Neural cell (in vitro differentiated cells): ENCODE measurements at regions not wholly inside any gene's neighbourhood (a gene's known extent, or its start where the extent isn't known, plus 50 kb on each side); places are given as distances from the start of the nearest gene placed in this dataset.
"Not testable (repeated sequence)": the region's sequence is repeated elsewhere in the genome, so short reads cannot be mapped to it uniquely, and the experiment has no call there.

ENCODE experiments used
- H2AFZ ChIP-seq: fragments of 200-600, 300-800 bp; sonication (generic), shearing (Covaris generic); 2 replicates; pipeline ENCODE4 v1.6.0; 2014; ENCODE audit warnings: low read depth, mild to moderate bottlenecking, antibody characterized with exemption, low read length, moderate library complexity
- H3F3A ChIP-seq: fragments of 200-600 bp; shearing (Covaris generic); 2 replicates; pipeline ENCODE4 v1.6.1; 2016; ENCODE audit warnings: mild to moderate bottlenecking, moderate library complexity, mixed read lengths, antibody characterized with exemption, low read length; ENCODE audit not compliant: insufficient read depth, poor library complexity, severe bottlenecking
- H3K27ac ChIP-seq: fragments of 200-600, 300-800 bp; sonication (generic), shearing (Covaris generic); 2 replicates; pipeline ENCODE4 v1.5.1; 2014; ENCODE audit warnings: mild to moderate bottlenecking, low read length, moderate library complexity
- H3K27me3 ChIP-seq: fragments of 300-800, 200-600 bp; sonication (generic), shearing (Covaris generic); 2 replicates; pipeline ENCODE4 v1.6.0; 2014; ENCODE audit warnings: mild to moderate bottlenecking, low read depth, low read length, moderate library complexity; ENCODE audit not compliant: insufficient read depth
- H3K36me3 ChIP-seq: fragments of 300-800, 200-600 bp; sonication (generic), shearing (Covaris generic); 2 replicates; pipeline ENCODE4 v1.5.1; 2014; ENCODE audit warnings: mild to moderate bottlenecking, antibody characterized with exemption, low read length, moderate library complexity; ENCODE audit not compliant: insufficient read depth
- H3K4me2 ChIP-seq: fragments of 300-800, 200-600 bp; sonication (generic), shearing (Covaris generic); 2 replicates; pipeline ENCODE4 v1.6.0; 2014; ENCODE audit warnings: mild to moderate bottlenecking, low read length
- H3K4me3 ChIP-seq: fragments of 300-800, 200-600 bp; sonication (generic), shearing (Covaris generic); 2 replicates; pipeline ENCODE4 v1.5.1; 2014; ENCODE audit warnings: mild to moderate bottlenecking, low read length, moderate library complexity
- H3K79me2 ChIP-seq: fragments of 200-600 bp; shearing (Covaris generic); replicated peaks from 2 replicates; pipeline ENCODE4 v1.6.0; 2014; ENCODE audit warnings: mild to moderate bottlenecking, low read length, moderate library complexity; ENCODE audit not compliant: insufficient read depth
- H3K9ac ChIP-seq: fragments of 300-800, 200-600 bp; sonication (generic), shearing (Covaris generic); 2 replicates; pipeline ENCODE4 v1.6.1; 2016; ENCODE audit warnings: mild to moderate bottlenecking, low read length, mixed read lengths
- H3K9me2 ChIP-seq: fragments of 200-600 bp; shearing (Covaris generic); 2 replicates; pipeline ENCODE4 v1.6.1; 2016; ENCODE audit warnings: mild to moderate bottlenecking, low read length, mixed read lengths; ENCODE audit not compliant: insufficient read depth
- H3K9me3 ChIP-seq: fragments of 200-600, 300-800 bp; sonication (generic), shearing (Covaris generic); 2 replicates; pipeline ENCODE4 v1.6.1; 2016; ENCODE audit warnings: mild to moderate bottlenecking, mixed run types, low read length, moderate library complexity, mixed read lengths
- H4K20me1 ChIP-seq: fragments of 200-600 bp; shearing (Covaris generic); 2 replicates; pipeline ENCODE4 v1.6.1; 2016; ENCODE audit warnings: mild to moderate bottlenecking, mixed run types; ENCODE audit not compliant: insufficient read depth
- CTCF ChIP-seq: fragments of 450-650 bp; IDR thresholded peaks from 2 replicates; pipeline ENCODE4 v1.5.1; 2014; ENCODE audit warnings: antibody characterized with exemption, mild to moderate bottlenecking, moderate library complexity; ENCODE audit not compliant: poor library complexity, severe bottlenecking
- EP300 ChIP-seq: fragments of 450-650 bp; conservative IDR thresholded peaks from 2 replicates; pipeline ENCODE4 v1.6.1; 2014; ENCODE audit warnings: antibody characterized with exemption, mild to moderate bottlenecking, moderate library complexity; ENCODE audit not compliant: poor library complexity, severe bottlenecking
- EZH2 ChIP-seq: fragments of 200-600, 300-800 bp; shearing (Covaris generic), sonication (generic); IDR thresholded peaks from 2 replicates; pipeline ENCODE4 v1.6.1; 2014; ENCODE audit warnings: antibody characterized with exemption, low read length, borderline replicate concordance, mild to moderate bottlenecking; ENCODE audit not compliant: insufficient read depth, poor library complexity, severe bottlenecking
- MXI1 ChIP-seq: fragments of 450-650 bp; conservative IDR thresholded peaks from 2 replicates; pipeline ENCODE4 v1.6.1; 2014; ENCODE audit warnings: antibody characterized with exemption, mild to moderate bottlenecking; ENCODE audit not compliant: poor library complexity, severe bottlenecking
- POLR2AphosphoS5 ChIP-seq: IDR thresholded peaks from 2 replicates; pipeline ENCODE4 v1.6.1; 2012
- RAD21 ChIP-seq: fragments of 450-650 bp; conservative IDR thresholded peaks from 2 replicates; pipeline ENCODE4 v1.6.1; 2014; ENCODE audit warnings: antibody characterized with exemption, mild to moderate bottlenecking, moderate library complexity
- REST ChIP-seq: IDR thresholded peaks from 2 replicates; pipeline ENCODE4 v1.6.1; 2012; ENCODE audit warnings: borderline replicate concordance
- SMC3 ChIP-seq: fragments of 450-650 bp; conservative IDR thresholded peaks from 2 replicates; pipeline ENCODE4 v1.6.1; 2014; ENCODE audit warnings: antibody characterized with exemption, mild to moderate bottlenecking, moderate library complexity; ENCODE audit not compliant: poor library complexity
- TAF1 ChIP-seq: IDR thresholded peaks from 2 replicates; pipeline ENCODE4 v1.6.1; 2012; ENCODE audit warnings: low read depth

GRCh38 chr19:28296506-28296905, 916.4 kb downstream of the UQCRFS1 start:
- Histone ChIP-seq H3K9ac (no peak overlapping the region), H3F3A (no peaks in the 10 kb centered on the region), H3K27me3 (no peaks in the 10 kb centered on the region), H3K27ac (no peak overlapping the region), H3K79me2 (no peaks in the 10 kb centered on the region), H2AFZ (no peak overlapping the region), H3K4me2 (no peak overlapping the region), H3K9me2 (no peaks in the 10 kb centered on the region), H4K20me1 (no peaks in the 10 kb centered on the region), H3K4me3 (no peak overlapping the region), H3K9me3 (no peaks in the 10 kb centered on the region), H3K36me3 (no peaks in the 10 kb centered on the region)
- no peak for TF ChIP-seq REST
- TF ChIP-seq RAD21, result no peak
- TF ChIP-seq EZH2, result no peak
- TF ChIP-seq TAF1, result no peak
- no peak for TF ChIP-seq POLR2AphosphoS5
- no peak for TF ChIP-seq EP300
- TF ChIP-seq SMC3, result no peak
- no peak for TF ChIP-seq CTCF
- no peak for TF ChIP-seq MXI1

- H3F3A ChIP-seq, H3K4me3 ChIP-seq, H4K20me1 ChIP-seq, H3K4me2 ChIP-seq, H3K79me2 ChIP-seq, H3K9me2 ChIP-seq, H3K27me3 ChIP-seq, H2AFZ ChIP-seq, H3K9me3 ChIP-seq, H3K27ac ChIP-seq, H3K9ac ChIP-seq, H3K36me3 ChIP-seq: not testable (repeated sequence)
Measured at GRCh38 chr19:28294975-28295374, 918.0 kb downstream of the UQCRFS1 start.

GRCh38 chr19:28294395-28294794, 918.6 kb downstream of the UQCRFS1 start:
- TF ChIP-seq REST (no peak), TAF1 (no peak), MXI1 (no peak), SMC3 (no peak), CTCF (no peak), POLR2AphosphoS5 (no peak), EP300 (no peak), EZH2 (no peak), RAD21 (no peak)
- H3K9ac ChIP-seq, result no peak overlapping the region
- H2AFZ ChIP-seq, result no peak overlapping the region
- no peaks in the 10 kb centered on the region for H4K20me1 ChIP-seq
- H3K36me3 ChIP-seq, result no peaks in the 10 kb centered on the region
- no peaks in the 10 kb centered on the region for H3K79me2 ChIP-seq
- no peak overlapping the region for H3K27ac ChIP-seq
- no peaks in the 10 kb centered on the region for H3F3A ChIP-seq
- H3K9me2 ChIP-seq, result no peaks in the 10 kb centered on the region
- H3K4me2 ChIP-seq, result no peak overlapping the region
- H3K9me3 ChIP-seq, result no peaks in the 10 kb centered on the region
- no peak overlapping the region for H3K4me3 ChIP-seq
- H3K27me3 ChIP-seq, result no peaks in the 10 kb centered on the region
